Loucy (cell line): ENCODE measurements at regions not wholly inside any gene's neighbourhood (a gene's known extent, or its start where the extent isn't known, plus 50 kb on each side); places are given as distances from the start of the nearest gene placed in this dataset.

ENCODE experiments used
- EZH2phosphoT487 ChIP-seq: fragments of 200-600 bp; IDR thresholded peaks from 2 replicates; pipeline ENCODE4 v1.6.1; 2018; ENCODE audit warnings: antibody characterized with exemption, mild to moderate bottlenecking, moderate library complexity, borderline replicate concordance
- TF ChIP-seq, protein P1 (sequence below): fragments of 200-600 bp; sonication (generic); conservative IDR thresholded peaks from 2 replicates; pipeline ENCODE4 v1.5.1; 2014; ENCODE audit warnings: mild to moderate bottlenecking, antibody characterized with exemption, low read length

DNA sequence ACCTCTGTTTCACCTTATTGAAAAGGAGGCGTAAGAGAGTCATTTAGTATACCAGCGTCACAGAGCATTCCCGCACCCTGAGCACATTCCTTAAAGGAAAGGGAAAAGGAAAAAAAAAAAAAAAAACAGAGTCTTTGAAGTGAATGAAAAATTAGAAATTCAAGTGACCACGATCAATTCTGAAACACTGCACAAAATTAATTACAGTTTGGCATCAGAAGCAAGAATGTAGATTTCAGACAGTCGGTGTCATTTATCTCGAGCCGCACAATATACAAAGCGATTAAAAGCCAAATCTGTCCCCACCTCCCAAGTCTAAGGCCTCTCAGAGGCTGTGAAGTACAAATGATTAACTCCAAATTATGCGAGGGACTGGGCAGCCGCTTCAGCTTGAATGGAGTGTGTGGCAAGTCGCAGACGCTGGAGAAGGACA is 173.7 kb upstream of the ZNF507 start:
- TF ChIP-seq, protein P1, sequence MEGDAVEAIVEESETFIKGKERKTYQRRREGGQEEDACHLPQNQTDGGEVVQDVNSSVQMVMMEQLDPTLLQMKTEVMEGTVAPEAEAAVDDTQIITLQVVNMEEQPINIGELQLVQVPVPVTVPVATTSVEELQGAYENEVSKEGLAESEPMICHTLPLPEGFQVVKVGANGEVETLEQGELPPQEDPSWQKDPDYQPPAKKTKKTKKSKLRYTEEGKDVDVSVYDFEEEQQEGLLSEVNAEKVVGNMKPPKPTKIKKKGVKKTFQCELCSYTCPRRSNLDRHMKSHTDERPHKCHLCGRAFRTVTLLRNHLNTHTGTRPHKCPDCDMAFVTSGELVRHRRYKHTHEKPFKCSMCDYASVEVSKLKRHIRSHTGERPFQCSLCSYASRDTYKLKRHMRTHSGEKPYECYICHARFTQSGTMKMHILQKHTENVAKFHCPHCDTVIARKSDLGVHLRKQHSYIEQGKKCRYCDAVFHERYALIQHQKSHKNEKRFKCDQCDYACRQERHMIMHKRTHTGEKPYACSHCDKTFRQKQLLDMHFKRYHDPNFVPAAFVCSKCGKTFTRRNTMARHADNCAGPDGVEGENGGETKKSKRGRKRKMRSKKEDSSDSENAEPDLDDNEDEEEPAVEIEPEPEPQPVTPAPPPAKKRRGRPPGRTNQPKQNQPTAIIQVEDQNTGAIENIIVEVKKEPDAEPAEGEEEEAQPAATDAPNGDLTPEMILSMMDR: no peak
- no peak for TF ChIP-seq EZH2phosphoT487
